ENCODE measurements at regions not wholly inside any gene's neighbourhood (a gene's known extent, or its start where the extent isn't known, plus 50 kb on each side); places are given as distances from the start of the nearest gene placed in this dataset.
"Not testable (repeated sequence)": the region's sequence is repeated elsewhere in the genome, so short reads cannot be mapped to it uniquely, and the experiment has no call there.

GRCh38 chr10:42146165-42146564, 492.2 kb downstream of the ZNF33B start:
- H3K4ac ChIP-seq (ENCODE audit: low read depth, low read length); H3K27me3 ChIP-seq (ENCODE audit: control insufficient read depth, insufficient read depth, low read length); H3K4me3 ChIP-seq (ENCODE audit: insufficient read depth, low read depth, low read length); H2BK120ac ChIP-seq (ENCODE audit: low read depth, low read length); in situ Hi-C loops (cut with MboI; ENCODE audit: low sequenced_read_pairs); H3K23ac ChIP-seq (ENCODE audit: low read depth, low read length); ATAC-seq (ENCODE audit: low read depth); H4K5ac ChIP-seq (ENCODE audit: low read depth, low read length); POLR2A ChIA-PET (ENCODE audit: unreplicated experiment); H3K9me1 ChIP-seq (ENCODE audit: insufficient read depth, low read length); H3K79me1 ChIP-seq (ENCODE audit: low read depth in 1 of 2, low read length in 2 of 2); H2AK9ac ChIP-seq (replicated peaks; ENCODE audit: low read depth, low read length, poor library complexity); DNase-seq; H3K9ac ChIP-seq (ENCODE audit: low read depth, low read length); H2BK5ac ChIP-seq (ENCODE audit: low read depth, low read length, poor library complexity, severe bottlenecking); H3K27ac ChIP-seq (ENCODE audit: insufficient read depth, low read length); H4K91ac ChIP-seq (ENCODE audit: insufficient read depth, low read depth, low read length); H2BK15ac ChIP-seq (ENCODE audit: low read depth, low read length); H3K4me1 ChIP-seq (ENCODE audit: control insufficient read depth, insufficient read depth, low read length); intact Hi-C loops (cut with micrococcal nuclease); H2BK20ac ChIP-seq (ENCODE audit: low read depth, low read length); H3K36me3 ChIP-seq (ENCODE audit: control insufficient read depth, insufficient read depth, low read length); BruUV-seq (replicated peaks); dilution Hi-C loops (cut with HindIII; ENCODE audit: low sequenced_read_pairs, unreplicated experiment); H3K14ac ChIP-seq (replicated peaks; ENCODE audit: low read depth, low read length); H4K8ac ChIP-seq (ENCODE audit: low read depth in 2 of 2, low read length in 2 of 2); H3K4me2 ChIP-seq (ENCODE audit: low read depth, low read length); H2AK5ac ChIP-seq (ENCODE audit: low read depth, low read length); H3K56ac ChIP-seq (ENCODE audit: extremely low read depth, insufficient read depth, low read length); CTCF ChIA-PET; H3K18ac ChIP-seq (ENCODE audit: low read depth, low read length); H2AFZ ChIP-seq (replicated peaks; ENCODE audit: low read length, poor library complexity); H3K9me3 ChIP-seq (ENCODE audit: control insufficient read depth, insufficient read depth, low read length); H4K20me1 ChIP-seq (ENCODE audit: insufficient read depth, low read length): not testable (repeated sequence)
- WGBS, 2 experiments (ENCODE audit: extremely low coverage in 2 of 2, insufficient read length in 1 of 2): 100% methylated on average over 2 of the region's 2 CpGs; no CpG with 5 or more reads in 1 of the 2 experiments

DNA sequence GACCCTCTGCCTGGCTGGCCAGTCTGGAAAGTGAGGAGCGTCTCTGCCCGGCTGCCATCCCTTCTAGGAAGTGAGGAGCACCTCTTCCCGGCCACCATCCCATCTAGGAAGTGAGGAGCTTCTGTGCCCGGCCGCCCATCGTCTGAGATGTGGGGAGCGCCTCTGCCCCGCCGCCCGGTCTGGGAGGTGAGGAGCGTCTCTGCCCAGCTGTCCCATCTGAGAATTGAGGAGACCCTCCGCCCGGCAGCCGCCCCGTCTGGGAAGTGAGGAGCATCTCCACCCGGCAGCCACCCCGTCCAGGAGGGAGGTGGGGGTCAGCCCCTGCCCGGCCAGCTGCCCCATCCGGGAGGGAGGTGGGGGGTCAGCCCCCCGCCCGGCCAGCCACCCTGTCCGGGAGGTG, 500.3 kb downstream of the ZNF33B start:
- H3K4me1 ChIP-seq (ENCODE audit: control insufficient read depth, insufficient read depth, low read length); H3K9ac ChIP-seq (ENCODE audit: low read depth, low read length); H3K36me3 ChIP-seq (ENCODE audit: control insufficient read depth, insufficient read depth, low read length); H3K4me3 ChIP-seq (ENCODE audit: insufficient read depth, low read depth, low read length); H2AK5ac ChIP-seq (ENCODE audit: low read depth, low read length); H3K23ac ChIP-seq (ENCODE audit: low read depth, low read length); H3K27me3 ChIP-seq (ENCODE audit: control insufficient read depth, insufficient read depth, low read length); H3K14ac ChIP-seq (replicated peaks; ENCODE audit: low read depth, low read length); H4K5ac ChIP-seq (ENCODE audit: low read depth, low read length); H3K9me1 ChIP-seq (ENCODE audit: insufficient read depth, low read length); H3K18ac ChIP-seq (ENCODE audit: low read depth, low read length); POLR2A ChIA-PET (ENCODE audit: unreplicated experiment); BruUV-seq (replicated peaks); DNase-seq; H3K27ac ChIP-seq (ENCODE audit: insufficient read depth, low read length); in situ Hi-C loops (cut with MboI; ENCODE audit: low sequenced_read_pairs); CTCF ChIA-PET; H2BK20ac ChIP-seq (ENCODE audit: low read depth, low read length); H3K56ac ChIP-seq (ENCODE audit: extremely low read depth, insufficient read depth, low read length); H3K4ac ChIP-seq (ENCODE audit: low read depth, low read length); H3K4me2 ChIP-seq (ENCODE audit: low read depth, low read length); H2BK5ac ChIP-seq (ENCODE audit: low read depth, low read length, poor library complexity, severe bottlenecking); intact Hi-C loops (cut with micrococcal nuclease); H4K91ac ChIP-seq (ENCODE audit: insufficient read depth, low read depth, low read length); H3K79me1 ChIP-seq (ENCODE audit: low read depth in 1 of 2, low read length in 2 of 2); dilution Hi-C loops (cut with HindIII; ENCODE audit: low sequenced_read_pairs, unreplicated experiment); ATAC-seq (ENCODE audit: low read depth); H4K8ac ChIP-seq (ENCODE audit: low read depth in 2 of 2, low read length in 2 of 2); H2AK9ac ChIP-seq (replicated peaks; ENCODE audit: low read depth, low read length, poor library complexity); H3K9me3 ChIP-seq (ENCODE audit: control insufficient read depth, insufficient read depth, low read length); H2BK120ac ChIP-seq (ENCODE audit: low read depth, low read length); H4K20me1 ChIP-seq (ENCODE audit: insufficient read depth, low read length); H2BK15ac ChIP-seq (ENCODE audit: low read depth, low read length); H2AFZ ChIP-seq (replicated peaks; ENCODE audit: low read length, poor library complexity): not testable (repeated sequence)
- 88% methylated on average over 5 of the region's 22 CpGs; no CpG with 5 or more reads in 1 of the 2 experiments for WGBS, 2 experiments (ENCODE audit: extremely low coverage in 2 of 2, insufficient read length in 1 of 2)
